GM12892 (cell line): ENCODE measurements at regions not wholly inside any gene's neighbourhood (a gene's known extent, or its start where the extent isn't known, plus 50 kb on each side); places are given as distances from the start of the nearest gene placed in this dataset.

ENCODE experiments used
- POLR2A ChIP-seq: IDR thresholded peaks from 2 replicates; pipeline ENCODE4 v1.6.1; 2011; ENCODE audit warnings: low read depth, low read length, control low read depth
- POLR2AphosphoS5 ChIP-seq: IDR thresholded peaks from 2 replicates; pipeline ENCODE4 v1.6.1; 2011; ENCODE audit warnings: low read depth, low read length, control low read depth
- TAF1 ChIP-seq: IDR thresholded peaks from 2 replicates; pipeline ENCODE4 v1.6.1; 2011; ENCODE audit warnings: low read depth, mild to moderate bottlenecking, control low read depth, low read length, borderline replicate concordance

GRCh38 chr3:156610154-156610553 is 55.2 kb upstream of the SSR3 start:
- no peak for TF ChIP-seq TAF1
- no peak for TF ChIP-seq POLR2AphosphoS5
- no peak for TF ChIP-seq POLR2A
